Neural crest cell (in vitro differentiated cells): ENCODE measurements at regions not wholly inside any gene's neighbourhood (a gene's known extent, or its start where the extent isn't known, plus 50 kb on each side); places are given as distances from the start of the nearest gene placed in this dataset.

ENCODE experiments used
- DNase-seq: peaks from one replicate; pipeline ENCODE4 v3.0.0; 2021; ENCODE audit warnings: low read depth, mixed read lengths, low spot score
- H3K27ac Mint-ChIP-seq: one replicate; pipeline ENCODE4 v1.8.0; 2021; ENCODE audit warnings: mild to moderate bottlenecking, mixed read lengths; ENCODE audit not compliant: unreplicated experiment
- H3K27me3 Mint-ChIP-seq: 2 replicates; pipeline ENCODE4 v1.8.0; 2021; ENCODE audit warnings: low read depth, mild to moderate bottlenecking, mixed read lengths
- H3K36me3 Mint-ChIP-seq: 2 replicates; pipeline ENCODE4 v1.8.0; 2021; ENCODE audit warnings: low read depth, mild to moderate bottlenecking, mixed read lengths
- H3K4me1 Mint-ChIP-seq: 2 replicates; pipeline ENCODE4 v1.8.0; 2021; ENCODE audit warnings: mixed read lengths
- H3K4me3 Mint-ChIP-seq: one replicate; pipeline ENCODE4 v1.8.0; 2021; ENCODE audit warnings: mild to moderate bottlenecking, mixed read lengths
- H3K9me3 Mint-ChIP-seq: 2 replicates; pipeline ENCODE4 v1.8.0; 2021; ENCODE audit warnings: mixed read lengths
- CTCF ChIP-seq: fragments of 200-600 bp; sonication (generic); conservative IDR thresholded peaks from 2 replicates; pipeline ENCODE4 v1.5.0; 2021; ENCODE audit warnings: antibody characterized with exemption, mild to moderate bottlenecking

- H3K36me3 Mint-ChIP-seq: no peaks in the 10 kb centered on the region
- no peak for DNase-seq
- no peaks in the 10 kb centered on the region for H3K27me3 Mint-ChIP-seq
- H3K27ac Mint-ChIP-seq: no peak overlapping the region
- peaks cover 14% of the 10 kb centered on the region for H3K4me1 Mint-ChIP-seq
- TF ChIP-seq CTCF: no peak
- H3K4me3 Mint-ChIP-seq: no peak overlapping the region
- H3K9me3 Mint-ChIP-seq: peaks cover 5% of the 10 kb centered on the region
Observed at GRCh38 chr16:75987323-75987722, 261.0 kb upstream of the CPHXL start.

- DNase-seq: no peak
- peaks cover 8% of the 10 kb centered on the region for H3K9me3 Mint-ChIP-seq
- no peak for TF ChIP-seq CTCF
- H3K4me3 Mint-ChIP-seq: no peak overlapping the region
- no peaks in the 10 kb centered on the region for H3K27me3 Mint-ChIP-seq
- no peaks in the 10 kb centered on the region for H3K4me1 Mint-ChIP-seq
- H3K27ac Mint-ChIP-seq: no peak overlapping the region
- no peaks in the 10 kb centered on the region for H3K36me3 Mint-ChIP-seq
Observed at GRCh38 chr16:75996491-75996890, 270.2 kb upstream of the CPHXL start.

GRCh38 chr16:75997606-75998005 is 271.3 kb upstream of the CPHXL start:
- Mint-ChIP-seq H3K9me3 (peaks cover 8% of the 10 kb centered on the region), H3K4me3 (no peak overlapping the region), H3K4me1 (no peaks in the 10 kb centered on the region), H3K27me3 (no peaks in the 10 kb centered on the region), H3K27ac (no peak overlapping the region), H3K36me3 (no peaks in the 10 kb centered on the region)
- no peak for TF ChIP-seq CTCF
- no peak for DNase-seq

GRCh38 chr16:76007645-76008044 is 269.6 kb upstream of the CNTNAP4 start:
- DNase-seq: no peak

GRCh38 chr16:76023835-76024234 is 253.4 kb upstream of the CNTNAP4 start:
- peaks cover 3% of the 10 kb centered on the region for H3K27me3 Mint-ChIP-seq
- H3K36me3 Mint-ChIP-seq: no peaks in the 10 kb centered on the region
- H3K4me3 Mint-ChIP-seq: no peak overlapping the region
- no peak for DNase-seq
- TF ChIP-seq CTCF: no peak
- no peaks in the 10 kb centered on the region for H3K9me3 Mint-ChIP-seq
- no peak overlapping the region for H3K27ac Mint-ChIP-seq
- no peaks in the 10 kb centered on the region for H3K4me1 Mint-ChIP-seq

More at GRCh38 chr16:76007645-76008044, 269.6 kb upstream of the CNTNAP4 start:
- Mint-ChIP-seq H3K36me3 (no peaks in the 10 kb centered on the region), H3K27me3 (no peaks in the 10 kb centered on the region), H3K27ac (no peak overlapping the region), H3K9me3 (no peaks in the 10 kb centered on the region), H3K4me1 (no peaks in the 10 kb centered on the region), H3K4me3 (no peak overlapping the region)
- TF ChIP-seq CTCF: no peak

GRCh38 chr16:76035689-76036088 is 241.5 kb upstream of the CNTNAP4 start:
- no peak for DNase-seq
- Mint-ChIP-seq H3K27ac (no peak overlapping the region), H3K36me3 (peaks cover 5% of the 10 kb centered on the region), H3K27me3 (no peaks in the 10 kb centered on the region), H3K9me3 (peaks cover 11% of the 10 kb centered on the region), H3K4me1 (no peaks in the 10 kb centered on the region), H3K4me3 (no peak overlapping the region)
- no peak for TF ChIP-seq CTCF
